Large intestine (tissue), 3 donors: ENCODE measurements at regions not wholly inside any gene's neighbourhood (a gene's known extent, or its start where the extent isn't known, plus 50 kb on each side); places are given as distances from the start of the nearest gene placed in this dataset.
"Not testable (repeated sequence)": the region's sequence is repeated elsewhere in the genome, so short reads cannot be mapped to it uniquely, and the experiment has no call there.

Experiments
- DNase-seq, 2 donors: peaks; one replicate each; pipeline versions ENCODE4 v3.0.0 to v3.0.0-alpha.2; 2013
- H3K27ac ChIP-seq: one replicate; pipeline ENCODE4 v1.5.1; 2013; ENCODE audit warnings: low read length
- H3K27me3 ChIP-seq: 2 replicates; pipeline ENCODE4 v1.6.1; 2013; ENCODE audit warnings: low read length; ENCODE audit not compliant: control insufficient read depth, insufficient read depth
- H3K36me3 ChIP-seq: 2 replicates; pipeline ENCODE4 v1.6.1; 2013; ENCODE audit warnings: low read length; ENCODE audit not compliant: control insufficient read depth, insufficient read depth
- H3K4me1 ChIP-seq: one replicate; pipeline ENCODE4 v1.6.1; 2013; ENCODE audit warnings: low read length; ENCODE audit not compliant: control insufficient read depth, insufficient read depth
- H3K4me3 ChIP-seq: one replicate; pipeline ENCODE4 v1.5.1; 2013; ENCODE audit warnings: low read length
- H3K9me3 ChIP-seq: one replicate; pipeline ENCODE4 v1.6.1; 2013; ENCODE audit warnings: mild to moderate bottlenecking, low read depth, low read length, moderate library complexity; ENCODE audit not compliant: control insufficient read depth
- WGBS: methylation state at CpG from one replicate; pipeline ENCODE4 v1.1.5; 2013; ENCODE audit warnings: low lambda C conversion rate; ENCODE audit not compliant: insufficient coverage; 5-methylcytosine and 5-hydroxymethylcytosine counted together

DNA sequence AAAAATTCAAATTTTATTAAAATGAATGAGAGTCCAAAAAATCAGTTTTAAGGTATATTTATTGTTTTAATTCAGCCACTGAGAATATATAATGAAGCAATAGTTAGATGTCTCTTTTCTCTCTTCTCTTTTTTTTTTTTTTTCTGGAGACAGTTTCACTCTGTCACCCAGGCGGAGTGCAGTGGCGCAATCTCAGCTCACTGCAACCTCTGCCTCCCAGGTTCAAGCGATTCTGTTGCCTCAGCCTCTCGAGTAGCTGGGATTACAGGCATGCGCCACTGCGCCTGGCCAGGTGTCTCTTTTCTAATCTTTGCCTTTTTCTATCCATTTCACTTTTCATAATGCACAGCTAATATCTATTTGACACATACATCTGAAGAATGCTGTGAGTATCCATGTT lies 307.1 kb upstream of the RGS6 start:
- H3K36me3 ChIP-seq, result peaks cover 7% of the 10 kb centered on the region
- no peaks in the 10 kb centered on the region for H3K4me1 ChIP-seq
- no peaks in the 10 kb centered on the region for H3K9me3 ChIP-seq
- H3K27ac ChIP-seq, result no peak overlapping the region
- H3K27me3 ChIP-seq, result no peaks in the 10 kb centered on the region
- no peak for DNase-seq
- 80% methylated on average over 1 of the region's 6 CpGs for WGBS
- H3K4me3 ChIP-seq, result no peak overlapping the region

DNA sequence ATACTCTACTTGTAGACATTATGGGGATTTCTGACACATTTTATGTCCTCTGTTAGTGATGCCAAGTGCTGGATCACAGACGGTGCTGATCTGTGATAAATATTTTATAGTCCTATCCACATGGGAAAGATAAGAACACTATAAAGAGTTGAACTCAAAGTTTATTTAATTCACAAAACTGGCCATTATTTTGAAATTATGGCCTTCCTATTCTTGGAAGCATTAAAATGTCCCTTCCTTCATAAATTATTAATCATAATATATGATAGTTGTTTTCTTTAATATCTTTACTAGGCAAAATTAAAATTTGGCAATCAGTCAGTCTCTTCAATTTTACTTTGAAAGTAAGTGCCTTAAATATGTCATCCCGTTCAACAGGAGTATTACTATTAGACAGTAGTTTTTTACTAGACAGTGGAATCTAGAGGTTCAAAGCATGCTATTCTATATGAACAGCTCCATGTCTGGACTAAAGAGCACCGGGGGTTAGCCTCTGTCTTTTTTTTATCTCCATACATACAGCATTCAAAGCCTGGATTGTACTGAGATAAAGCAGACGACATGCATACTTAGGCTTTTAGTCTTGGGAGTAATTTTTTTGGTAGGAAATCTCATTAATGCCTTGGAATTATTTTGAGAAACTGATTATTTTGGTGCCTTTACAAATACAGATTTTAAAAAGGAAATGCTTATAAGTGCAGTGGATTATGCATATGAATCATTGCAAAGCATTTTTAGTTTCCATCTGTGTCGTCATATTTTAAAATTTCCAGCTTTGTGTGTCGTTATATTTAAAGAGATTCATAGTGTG lies 306.1 kb upstream of the RGS6 start:
- Histone ChIP-seq H3K4me3 (no peak overlapping the region), H3K27ac (no peak overlapping the region), H3K4me1 (no peaks in the 10 kb centered on the region), H3K9me3 (no peaks in the 10 kb centered on the region), H3K36me3 (peaks cover 7% of the 10 kb centered on the region), H3K27me3 (no peaks in the 10 kb centered on the region)
- no peak for DNase-seq
- WGBS, result 69% methylated on average over 5 of the region's 6 CpGs

DNA sequence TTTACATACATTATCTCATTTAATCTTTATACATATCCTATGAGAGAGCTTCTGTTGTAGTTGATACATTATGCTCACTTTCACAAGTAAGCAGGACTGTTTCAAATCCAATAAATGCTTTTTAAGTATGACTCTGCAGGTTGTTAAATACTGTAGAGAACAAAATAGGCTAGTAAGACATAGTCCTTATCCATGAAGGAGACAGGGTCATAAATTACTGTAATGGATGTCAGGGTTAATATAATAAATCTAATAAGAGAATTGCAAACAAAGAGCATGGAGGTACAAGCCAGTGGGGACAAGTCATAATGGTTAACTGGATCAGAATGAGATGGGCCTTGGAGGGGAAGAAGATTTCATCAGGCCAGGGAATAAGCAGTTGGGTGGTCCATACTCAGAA lies 303.8 kb upstream of the RGS6 start:
- no peak overlapping the region for H3K4me3 ChIP-seq
- H3K4me1 ChIP-seq, result no peaks in the 10 kb centered on the region
- H3K27ac ChIP-seq, result no peak overlapping the region
- DNase-seq, result no peak
- peaks cover 8% of the 10 kb centered on the region for H3K36me3 ChIP-seq
- no peaks in the 10 kb centered on the region for H3K27me3 ChIP-seq
- peaks cover 3% of the 10 kb centered on the region for H3K9me3 ChIP-seq

DNA sequence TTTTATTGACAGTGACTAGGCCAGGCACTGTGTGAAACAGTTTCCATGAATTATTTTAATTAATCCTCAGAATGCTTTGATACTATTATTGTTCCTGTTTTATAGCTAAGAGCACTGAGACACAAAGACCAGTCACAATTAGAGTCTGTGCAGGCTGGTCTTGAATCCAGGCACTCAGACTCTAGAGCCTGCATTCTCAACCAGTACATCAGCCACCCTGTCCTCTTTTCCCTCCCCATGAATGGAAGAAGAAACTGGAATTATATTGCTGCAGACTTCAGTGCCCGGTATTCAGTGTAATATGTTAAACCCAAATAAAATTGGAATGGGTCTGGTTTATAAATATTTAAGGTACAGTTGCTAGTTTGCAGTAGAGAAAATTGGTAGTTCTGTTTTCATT lies 303.0 kb upstream of the RGS6 start:
- Histone ChIP-seq H3K36me3 (peaks cover 4% of the 10 kb centered on the region), H3K27ac (no peak overlapping the region), H3K4me1 (no peaks in the 10 kb centered on the region), H3K9me3 (peaks cover 6% of the 10 kb centered on the region), H3K4me3 (no peak overlapping the region), H3K27me3 (no peaks in the 10 kb centered on the region)
- DNase-seq, result no peak
- no CpG with 5 or more reads among the region's 1 CpG for WGBS

DNA sequence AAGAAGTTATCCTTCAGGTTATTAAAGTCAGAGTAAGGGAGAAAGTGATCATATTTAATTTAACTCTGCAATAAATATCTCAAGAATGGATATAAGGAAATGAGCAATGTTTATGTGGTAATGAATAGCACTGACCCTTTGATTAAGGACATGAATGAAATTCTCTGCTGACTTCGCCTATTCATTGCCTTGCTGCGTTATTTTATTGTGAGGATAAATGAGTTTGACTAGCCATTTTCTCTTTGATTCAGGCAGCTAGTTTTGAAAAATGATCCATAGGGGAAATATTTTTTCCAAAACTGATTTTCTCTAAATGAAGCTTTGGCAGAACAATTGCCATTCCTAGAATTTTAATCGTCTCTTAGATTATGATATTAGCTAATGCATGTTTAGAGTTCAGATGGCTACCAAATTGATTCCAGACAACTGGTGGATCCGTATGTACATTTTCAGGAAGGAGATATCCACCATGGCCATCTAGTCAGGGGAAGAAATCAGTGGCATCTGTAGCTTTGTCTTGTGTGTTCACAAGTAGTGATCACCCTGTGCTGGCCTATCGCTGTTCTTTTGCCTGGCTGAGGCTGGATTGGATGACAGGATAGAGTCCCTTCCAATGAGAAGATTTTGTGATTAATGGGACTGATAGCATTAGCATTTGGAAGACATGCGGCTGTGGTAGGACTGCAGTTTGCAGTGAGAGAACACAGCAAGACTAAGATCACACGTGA lies 302.3 kb upstream of the RGS6 start:
- Histone ChIP-seq H3K27me3 (no peaks in the 10 kb centered on the region), H3K27ac (no peak overlapping the region), H3K4me1 (no peaks in the 10 kb centered on the region), H3K36me3 (peaks cover 2% of the 10 kb centered on the region), H3K9me3 (peaks cover 12% of the 10 kb centered on the region), H3K4me3 (no peak overlapping the region)
- DNase-seq, result no peak
- WGBS, result 88% methylated on average over 3 of the region's 7 CpGs

DNA sequence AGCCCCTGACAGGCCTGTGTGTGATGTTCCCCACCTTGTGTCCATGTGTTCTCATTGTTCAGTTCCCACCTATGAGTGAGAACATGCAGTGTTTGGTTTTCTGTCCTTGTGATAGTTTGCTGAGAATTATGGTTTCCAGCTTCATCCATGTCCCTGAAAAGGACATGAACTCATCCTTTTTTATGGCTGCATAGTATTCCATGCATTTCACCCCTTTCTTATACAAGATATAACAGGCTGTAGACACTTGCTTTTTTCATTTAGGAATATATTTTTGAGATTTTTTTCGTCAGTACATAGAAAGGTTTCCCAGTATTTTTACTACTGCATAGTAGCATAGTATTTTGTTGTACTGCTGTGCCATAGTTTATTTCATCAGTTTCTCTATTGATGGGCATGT lies 301.2 kb upstream of the RGS6 start:
- H3K27ac ChIP-seq, DNase-seq, H3K36me3 ChIP-seq, H3K4me3 ChIP-seq, H3K4me1 ChIP-seq, H3K27me3 ChIP-seq: not testable (repeated sequence)
- H3K9me3 ChIP-seq, result peaks cover 12% of the 10 kb centered on the region
- 100% methylated on average over 1 of the region's 1 CpG for WGBS

DNA sequence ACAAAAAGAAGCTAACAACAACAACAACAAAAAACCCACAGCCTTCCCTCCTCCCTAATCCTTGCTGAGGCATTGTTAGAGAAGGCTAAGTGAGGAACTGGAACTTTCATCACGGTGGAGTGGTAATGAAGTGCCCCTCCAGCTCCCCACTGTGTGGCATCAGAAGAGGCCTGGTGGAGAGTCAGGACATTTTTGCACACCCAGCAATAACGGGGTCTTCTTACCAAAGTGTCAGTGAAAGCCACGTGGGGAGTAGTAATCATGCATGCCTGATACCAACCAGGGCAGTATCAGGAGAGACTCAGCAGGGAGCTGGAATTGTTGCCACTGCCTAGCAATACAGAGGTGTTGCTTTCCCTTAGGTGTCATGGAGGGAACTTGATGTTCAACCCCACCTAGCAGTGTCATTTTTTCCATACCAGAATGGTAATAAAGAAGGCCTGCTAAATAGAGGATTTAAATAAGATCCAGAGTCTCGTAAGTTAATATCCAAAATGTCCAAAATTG lies 299.7 kb upstream of the RGS6 start:
- no CpG with 5 or more reads among the region's 4 CpGs for WGBS
- Histone ChIP-seq H3K36me3 (peaks cover 2% of the 10 kb centered on the region), H3K4me1 (no peaks in the 10 kb centered on the region), H3K9me3 (peaks cover 12% of the 10 kb centered on the region), H3K4me3 (no peak overlapping the region), H3K27me3 (no peaks in the 10 kb centered on the region), H3K27ac (no peak overlapping the region)
- DNase-seq, result no peak

DNA sequence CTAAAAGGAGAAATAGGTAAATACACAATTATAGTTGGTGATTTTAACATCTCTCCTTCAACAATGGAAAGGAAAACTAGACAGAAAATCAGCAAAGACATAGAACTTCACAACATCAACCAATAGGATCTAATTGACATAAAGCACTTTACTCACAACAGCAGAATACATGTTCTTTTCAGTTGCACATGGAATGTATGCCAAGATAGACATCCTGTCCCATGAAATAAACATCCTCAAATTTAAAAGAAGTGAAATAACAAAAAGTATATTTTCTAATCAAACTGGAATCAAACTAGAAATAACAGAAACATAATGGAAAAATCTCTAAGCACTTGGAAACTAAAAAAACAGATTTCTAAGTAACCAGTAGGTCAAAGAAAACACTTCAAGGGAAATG lies 296.2 kb upstream of the RGS6 start:
- DNase-seq, result no peak
- H3K36me3 ChIP-seq, result peaks cover 2% of the 10 kb centered on the region
- H3K9me3 ChIP-seq, result peaks cover 12% of the 10 kb centered on the region
- H3K4me1 ChIP-seq, result no peaks in the 10 kb centered on the region
- no peak overlapping the region for H3K4me3 ChIP-seq
- no peak overlapping the region for H3K27ac ChIP-seq
- H3K27me3 ChIP-seq, result no peaks in the 10 kb centered on the region

DNA sequence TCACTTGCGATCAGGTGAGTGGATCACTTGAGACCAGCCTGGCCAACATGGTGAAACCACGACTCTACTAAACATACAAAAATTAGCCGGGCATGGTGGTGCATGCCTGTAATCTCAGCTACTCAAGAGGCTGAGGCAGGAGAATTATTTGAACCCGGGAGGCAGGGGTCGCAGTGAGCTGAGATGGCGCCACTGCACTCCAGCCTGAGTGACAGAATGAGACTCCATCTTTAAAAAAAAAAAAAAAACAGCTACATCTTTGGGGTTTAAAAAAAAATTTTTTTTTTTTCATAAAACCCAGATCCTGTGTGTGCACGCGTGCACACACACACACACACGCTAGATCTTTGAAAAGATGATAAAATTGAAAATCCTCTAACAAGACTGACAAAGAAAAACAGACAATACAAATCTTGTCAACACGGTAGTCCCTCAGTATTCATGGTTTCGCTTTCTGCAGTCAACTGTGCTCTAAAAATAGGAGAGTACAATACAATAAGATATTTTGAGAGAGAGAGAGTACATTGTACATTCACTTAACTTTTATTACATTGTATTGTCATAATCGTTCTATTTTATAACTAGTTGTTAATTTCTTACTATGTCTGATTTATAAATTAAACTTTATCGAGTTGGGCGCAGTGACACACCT lies 295.3 kb upstream of the RGS6 start:
- Histone ChIP-seq H3K27ac (no peak overlapping the region), H3K36me3 (peaks cover 2% of the 10 kb centered on the region), H3K27me3 (no peaks in the 10 kb centered on the region), H3K9me3 (peaks cover 12% of the 10 kb centered on the region), H3K4me3 (no peak overlapping the region), H3K4me1 (no peaks in the 10 kb centered on the region)
- 100% methylated on average over 4 of the region's 14 CpGs for WGBS
- DNase-seq, result no peak

DNA sequence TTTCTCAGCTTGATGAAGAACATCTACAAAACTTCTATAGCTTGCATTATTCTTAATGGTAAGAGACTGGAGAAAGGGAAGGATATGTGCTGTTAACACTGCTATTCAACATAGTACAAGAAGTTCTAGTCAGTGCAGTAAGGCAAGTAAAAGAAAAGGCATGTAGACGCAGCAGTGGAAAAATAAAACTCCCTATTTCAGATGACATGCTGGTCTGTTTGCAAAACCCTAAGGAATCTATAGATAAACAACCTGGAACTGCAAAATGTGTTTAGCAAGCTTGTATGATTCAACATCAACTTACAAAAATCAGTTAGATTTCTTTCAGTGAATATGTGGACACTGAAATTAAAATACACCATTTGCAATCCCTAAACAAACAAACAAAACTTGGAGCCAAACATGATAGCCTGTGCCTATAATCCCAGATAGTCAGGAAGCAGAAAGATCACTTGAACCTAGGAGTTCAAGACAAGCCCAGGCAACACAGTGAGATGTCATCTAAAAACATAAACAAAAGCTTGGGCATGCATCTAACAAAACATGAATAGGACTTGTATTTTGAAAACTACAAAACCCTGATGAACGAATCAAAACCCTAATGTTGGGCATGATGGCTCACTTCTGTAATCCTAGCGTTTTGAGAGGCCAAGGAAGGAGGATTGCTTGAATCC lies 293.6 kb upstream of the RGS6 start:
- DNase-seq, result no peak
- Histone ChIP-seq H3K27ac (no peak overlapping the region), H3K4me1 (no peaks in the 10 kb centered on the region), H3K27me3 (no peaks in the 10 kb centered on the region), H3K4me3 (no peak overlapping the region), H3K36me3 (no peaks in the 10 kb centered on the region), H3K9me3 (peaks cover 12% of the 10 kb centered on the region)
- 100% methylated on average over 1 of the region's 3 CpGs for WGBS
